ENCODE measurements at regions not wholly inside any gene's neighbourhood (a gene's known extent, or its start where the extent isn't known, plus 50 kb on each side); places are given as distances from the start of the nearest gene placed in this dataset.

DNA sequence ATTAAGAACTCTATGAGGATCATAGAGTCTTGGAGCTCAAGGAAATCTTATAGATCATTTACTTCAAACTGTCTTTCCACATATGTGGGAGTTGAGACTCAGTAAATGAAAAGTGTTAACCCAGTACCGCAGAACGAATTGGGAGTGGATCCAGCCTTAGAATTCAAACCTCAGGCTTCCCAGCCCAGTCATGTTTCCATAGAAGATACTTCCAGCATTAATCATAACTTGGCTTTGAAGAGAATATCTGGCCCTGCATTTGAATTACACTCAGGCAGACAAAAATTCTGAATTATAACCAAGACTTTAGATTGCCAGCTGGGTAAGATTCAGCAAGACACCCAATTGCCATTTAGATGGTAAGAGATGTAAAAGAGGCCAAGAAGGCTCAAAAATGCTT lies 972.0 kb downstream of the TUSC7 start:
- TF ChIP-seq, protein P1, sequence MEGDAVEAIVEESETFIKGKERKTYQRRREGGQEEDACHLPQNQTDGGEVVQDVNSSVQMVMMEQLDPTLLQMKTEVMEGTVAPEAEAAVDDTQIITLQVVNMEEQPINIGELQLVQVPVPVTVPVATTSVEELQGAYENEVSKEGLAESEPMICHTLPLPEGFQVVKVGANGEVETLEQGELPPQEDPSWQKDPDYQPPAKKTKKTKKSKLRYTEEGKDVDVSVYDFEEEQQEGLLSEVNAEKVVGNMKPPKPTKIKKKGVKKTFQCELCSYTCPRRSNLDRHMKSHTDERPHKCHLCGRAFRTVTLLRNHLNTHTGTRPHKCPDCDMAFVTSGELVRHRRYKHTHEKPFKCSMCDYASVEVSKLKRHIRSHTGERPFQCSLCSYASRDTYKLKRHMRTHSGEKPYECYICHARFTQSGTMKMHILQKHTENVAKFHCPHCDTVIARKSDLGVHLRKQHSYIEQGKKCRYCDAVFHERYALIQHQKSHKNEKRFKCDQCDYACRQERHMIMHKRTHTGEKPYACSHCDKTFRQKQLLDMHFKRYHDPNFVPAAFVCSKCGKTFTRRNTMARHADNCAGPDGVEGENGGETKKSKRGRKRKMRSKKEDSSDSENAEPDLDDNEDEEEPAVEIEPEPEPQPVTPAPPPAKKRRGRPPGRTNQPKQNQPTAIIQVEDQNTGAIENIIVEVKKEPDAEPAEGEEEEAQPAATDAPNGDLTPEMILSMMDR (IDR thresholded peaks at IDR 0.05), result no peak
- no peak for TF ChIP-seq POLR2A (IDR thresholded peaks at IDR 0.05)

Data from adrenal gland (tissue), 5 donors.